Type B pancreatic cell (in vitro differentiated cells): ENCODE measurements at regions not wholly inside any gene's neighbourhood (a gene's known extent, or its start where the extent isn't known, plus 50 kb on each side); places are given as distances from the start of the nearest gene placed in this dataset.

Source experiments
- DNase-seq: peaks from one replicate; pipeline ENCODE4 v3.0.0; 2021; ENCODE audit warnings: mixed read lengths; ENCODE audit not compliant: unreplicated experiment; ENCODE audit errors: extremely low spot score
- H3K27ac Mint-ChIP-seq: 2 replicates; pipeline ENCODE4 v1.8.0; 2021; ENCODE audit warnings: mild to moderate bottlenecking, mixed read lengths
- H3K27me3 Mint-ChIP-seq: 2 replicates; pipeline ENCODE4 v1.8.0; 2021; ENCODE audit warnings: mixed read lengths
- H3K36me3 Mint-ChIP-seq: 2 replicates; pipeline ENCODE4 v1.8.0; 2021; ENCODE audit warnings: mixed read lengths
- H3K4me1 Mint-ChIP-seq: one replicate; pipeline ENCODE4 v1.8.0; 2021; ENCODE audit warnings: mixed read lengths; ENCODE audit not compliant: unreplicated experiment
- H3K4me3 Mint-ChIP-seq: 2 replicates; pipeline ENCODE4 v1.8.0; 2021; ENCODE audit warnings: mild to moderate bottlenecking, mixed read lengths
- H3K9me3 Mint-ChIP-seq: 2 replicates; pipeline ENCODE4 v1.8.0; 2021; ENCODE audit warnings: mixed read lengths
- TF ChIP-seq, protein P1 (sequence below): fragments of 200-600 bp; sonication (generic); conservative IDR thresholded peaks from 2 replicates; pipeline ENCODE4 v1.5.0; 2021; ENCODE audit warnings: antibody characterized with exemption, mild to moderate bottlenecking

DNA sequence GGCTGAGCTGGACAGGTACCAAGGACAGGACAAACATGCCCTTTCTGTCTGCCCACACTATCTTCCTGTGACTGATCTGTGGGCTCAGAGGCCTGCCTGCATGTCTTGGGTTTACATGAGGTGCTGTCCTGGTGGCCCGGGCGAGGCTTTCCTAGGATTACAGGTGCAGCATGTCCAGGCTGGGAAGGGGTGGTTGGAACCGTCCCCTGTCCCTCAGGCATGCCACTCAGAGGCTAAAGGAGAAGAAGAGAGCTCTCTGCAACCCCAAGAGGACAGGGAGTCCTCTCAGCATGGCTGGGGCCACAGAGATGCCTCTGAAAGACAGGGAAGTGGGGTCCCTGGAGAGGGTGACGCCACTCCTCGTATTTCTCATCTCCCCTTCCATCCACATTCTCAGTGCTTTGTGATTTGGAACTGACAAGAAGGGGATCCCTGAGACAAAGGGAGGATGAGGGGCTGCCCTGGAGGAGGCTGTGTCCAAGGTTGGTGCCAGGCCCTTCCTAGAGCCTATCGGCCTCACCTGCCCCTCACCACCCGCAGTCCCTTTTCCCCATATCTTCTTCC, 64.6 kb upstream of the LMO1 start:
- no peak overlapping the region for H3K4me3 Mint-ChIP-seq
- H3K36me3 Mint-ChIP-seq, result no peaks in the 10 kb centered on the region
- TF ChIP-seq, protein P1, sequence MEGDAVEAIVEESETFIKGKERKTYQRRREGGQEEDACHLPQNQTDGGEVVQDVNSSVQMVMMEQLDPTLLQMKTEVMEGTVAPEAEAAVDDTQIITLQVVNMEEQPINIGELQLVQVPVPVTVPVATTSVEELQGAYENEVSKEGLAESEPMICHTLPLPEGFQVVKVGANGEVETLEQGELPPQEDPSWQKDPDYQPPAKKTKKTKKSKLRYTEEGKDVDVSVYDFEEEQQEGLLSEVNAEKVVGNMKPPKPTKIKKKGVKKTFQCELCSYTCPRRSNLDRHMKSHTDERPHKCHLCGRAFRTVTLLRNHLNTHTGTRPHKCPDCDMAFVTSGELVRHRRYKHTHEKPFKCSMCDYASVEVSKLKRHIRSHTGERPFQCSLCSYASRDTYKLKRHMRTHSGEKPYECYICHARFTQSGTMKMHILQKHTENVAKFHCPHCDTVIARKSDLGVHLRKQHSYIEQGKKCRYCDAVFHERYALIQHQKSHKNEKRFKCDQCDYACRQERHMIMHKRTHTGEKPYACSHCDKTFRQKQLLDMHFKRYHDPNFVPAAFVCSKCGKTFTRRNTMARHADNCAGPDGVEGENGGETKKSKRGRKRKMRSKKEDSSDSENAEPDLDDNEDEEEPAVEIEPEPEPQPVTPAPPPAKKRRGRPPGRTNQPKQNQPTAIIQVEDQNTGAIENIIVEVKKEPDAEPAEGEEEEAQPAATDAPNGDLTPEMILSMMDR, result no peak
- H3K4me1 Mint-ChIP-seq, result peaks cover 19% of the 10 kb centered on the region
- DNase-seq, result no peak
- no peaks in the 10 kb centered on the region for H3K9me3 Mint-ChIP-seq
- no peak overlapping the region for H3K27ac Mint-ChIP-seq
- peaks cover 22% of the 10 kb centered on the region for H3K27me3 Mint-ChIP-seq

DNA sequence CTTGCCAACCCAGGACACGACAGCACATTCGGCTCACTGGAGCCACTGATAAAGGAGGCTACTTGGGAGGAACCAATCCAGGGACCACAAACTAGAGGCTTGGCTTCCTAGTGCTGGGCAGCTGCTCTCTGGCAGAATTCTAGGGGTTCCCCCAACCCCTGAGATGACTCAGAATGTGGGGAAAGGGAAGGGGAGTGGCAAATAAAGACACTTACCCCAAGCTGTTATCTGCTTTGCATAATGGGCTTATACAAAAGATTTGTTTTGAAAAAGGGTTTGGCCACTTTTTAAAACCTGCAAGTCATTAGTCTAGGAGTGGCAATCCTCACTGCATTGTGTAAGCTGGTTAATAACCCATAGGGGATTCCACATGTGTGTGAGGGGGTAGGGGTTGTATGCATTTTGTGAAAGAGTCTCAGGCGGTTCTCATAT, 64.1 kb upstream of the LMO1 start:
- Mint-ChIP-seq H3K36me3 (no peaks in the 10 kb centered on the region), H3K4me3 (no peak overlapping the region), H3K27ac (no peak overlapping the region), H3K4me1 (peaks cover 14% of the 10 kb centered on the region), H3K9me3 (no peaks in the 10 kb centered on the region), H3K27me3 (peaks cover 21% of the 10 kb centered on the region)
- no peak for DNase-seq
- TF ChIP-seq, protein P1, result no peak

DNA sequence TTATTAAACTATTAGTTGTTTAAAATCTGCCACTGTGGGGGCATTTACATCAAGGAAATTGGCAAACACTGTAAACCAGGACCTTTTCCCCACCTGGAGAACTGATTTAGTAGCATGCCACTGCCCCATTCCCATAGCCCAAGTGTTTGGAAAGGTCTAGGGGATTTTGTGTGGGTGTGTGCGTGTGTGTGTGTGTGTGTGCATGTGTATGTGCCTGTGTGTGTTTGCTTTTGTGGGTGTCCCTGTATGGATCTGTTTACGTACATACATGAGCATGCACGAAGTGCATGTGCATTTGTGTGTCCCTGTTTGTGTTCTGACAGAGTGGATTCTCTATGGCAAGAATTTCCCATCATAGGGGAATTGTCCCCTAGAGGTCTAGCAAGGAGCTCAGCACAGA, 62.7 kb upstream of the LMO1 start:
- no peak for DNase-seq
- Mint-ChIP-seq H3K27ac (no peak overlapping the region), H3K36me3 (no peaks in the 10 kb centered on the region), H3K27me3 (peaks cover 21% of the 10 kb centered on the region), H3K9me3 (no peaks in the 10 kb centered on the region), H3K4me3 (no peak overlapping the region), H3K4me1 (peaks cover 10% of the 10 kb centered on the region)
- TF ChIP-seq, protein P1, result no peak

DNA sequence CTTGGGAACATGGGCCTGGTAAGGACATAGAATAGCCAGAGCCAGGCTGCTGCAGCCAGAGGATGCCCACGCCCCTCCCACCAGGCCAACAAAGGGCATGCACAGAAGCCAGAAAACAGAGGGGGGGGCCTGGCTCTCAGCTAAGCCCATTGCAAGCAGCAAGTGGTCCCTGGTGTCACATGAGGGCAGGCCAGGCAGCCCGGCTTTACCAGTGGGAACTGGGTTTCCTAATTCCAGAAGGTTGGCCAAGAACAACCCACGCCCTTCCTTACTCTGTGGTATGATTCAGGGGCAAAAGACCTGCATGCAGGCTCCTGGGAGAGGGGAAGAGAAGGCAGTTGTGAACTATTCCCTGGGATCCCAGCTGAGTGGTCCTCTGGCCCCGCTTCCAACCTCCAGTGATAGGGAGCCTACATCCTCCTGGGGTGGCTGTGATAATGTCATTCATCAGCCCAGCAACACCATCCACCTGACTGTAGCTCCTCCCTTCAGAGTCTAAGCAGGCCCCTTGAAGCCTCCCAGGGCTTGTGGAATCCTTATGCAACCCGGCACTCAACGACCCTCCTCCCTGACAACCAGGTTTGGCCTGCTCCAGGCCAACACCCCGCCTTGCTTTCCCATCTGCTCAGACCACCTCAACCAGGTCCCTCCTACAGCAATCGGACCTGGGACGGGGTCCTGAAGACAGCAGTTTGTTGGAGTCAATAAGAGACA, 62.1 kb upstream of the LMO1 start:
- peaks cover 10% of the 10 kb centered on the region for H3K4me1 Mint-ChIP-seq
- no peaks in the 10 kb centered on the region for H3K36me3 Mint-ChIP-seq
- TF ChIP-seq, protein P1, result no peak
- no peak for DNase-seq
- peaks cover 15% of the 10 kb centered on the region for H3K27me3 Mint-ChIP-seq
- H3K27ac Mint-ChIP-seq, result no peak overlapping the region
- no peaks in the 10 kb centered on the region for H3K9me3 Mint-ChIP-seq
- H3K4me3 Mint-ChIP-seq, result no peak overlapping the region

DNA sequence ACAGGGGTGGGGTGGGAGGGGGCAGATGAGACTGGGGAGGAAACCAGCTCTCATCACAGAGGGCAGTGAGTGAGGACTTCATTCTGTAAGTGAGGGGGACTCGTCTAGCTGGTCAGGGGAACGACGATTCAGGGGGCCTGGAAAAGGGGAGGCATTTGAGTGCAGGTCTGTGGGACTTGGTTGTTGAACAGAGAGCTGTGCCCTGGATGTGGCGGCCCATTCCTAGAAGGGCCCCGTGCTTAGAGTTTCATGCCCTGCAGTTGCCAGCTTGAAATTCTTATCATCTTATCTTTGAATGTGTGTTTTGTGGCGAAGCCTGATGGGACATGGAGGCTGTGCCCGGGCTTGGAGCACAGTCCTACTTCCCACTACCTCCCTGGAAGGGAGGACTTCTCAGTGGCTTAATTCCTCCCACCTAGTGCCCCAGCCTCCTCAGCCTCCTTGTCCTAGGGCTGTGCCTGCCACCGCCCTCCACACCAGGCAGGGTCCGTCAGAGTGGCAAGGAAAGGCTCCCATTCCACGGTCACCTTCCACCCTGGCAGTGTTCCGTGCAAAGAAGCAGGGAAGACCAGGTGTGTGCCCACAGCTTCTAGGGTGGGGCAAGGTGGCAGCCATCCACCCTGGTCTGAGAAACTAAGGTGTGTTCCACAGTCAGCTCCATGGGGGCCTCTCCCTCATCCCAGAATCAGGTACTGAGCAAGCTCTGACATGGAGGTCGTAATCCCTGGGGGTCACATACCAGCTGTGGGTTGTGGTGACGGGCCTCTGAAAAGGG, 59.7 kb upstream of the LMO1 start:
- Mint-ChIP-seq H3K4me1 (no peaks in the 10 kb centered on the region), H3K27ac (no peak overlapping the region), H3K27me3 (peaks cover 19% of the 10 kb centered on the region), H3K4me3 (no peak overlapping the region), H3K36me3 (no peaks in the 10 kb centered on the region), H3K9me3 (peaks cover 4% of the 10 kb centered on the region)
- TF ChIP-seq, protein P1, result no peak
- DNase-seq, result no peak
